NCI-H446 treated with DMSO at 0.1 percent for 48 hours (cell line): ENCODE measurements at regions not wholly inside any gene's neighbourhood (a gene's known extent, or its start where the extent isn't known, plus 50 kb on each side); places are given as distances from the start of the nearest gene placed in this dataset.

Source experiments
- DNase-seq: peaks from one replicate; lab custom pipeline; 2025; lab: John Stamatoyannopoulos, UW

- no peak for DNase-seq
These were observed 75.2 kb upstream of the ADGRF1 start for GRCh38 chr6:47117314-47117713.

GRCh38 chr6:47116606-47117005 lies 74.5 kb upstream of the ADGRF1 start:
- no peak for DNase-seq

- DNase-seq, result no peak
These were observed 74.0 kb upstream of the ADGRF1 start for GRCh38 chr6:47116086-47116485.

DNA sequence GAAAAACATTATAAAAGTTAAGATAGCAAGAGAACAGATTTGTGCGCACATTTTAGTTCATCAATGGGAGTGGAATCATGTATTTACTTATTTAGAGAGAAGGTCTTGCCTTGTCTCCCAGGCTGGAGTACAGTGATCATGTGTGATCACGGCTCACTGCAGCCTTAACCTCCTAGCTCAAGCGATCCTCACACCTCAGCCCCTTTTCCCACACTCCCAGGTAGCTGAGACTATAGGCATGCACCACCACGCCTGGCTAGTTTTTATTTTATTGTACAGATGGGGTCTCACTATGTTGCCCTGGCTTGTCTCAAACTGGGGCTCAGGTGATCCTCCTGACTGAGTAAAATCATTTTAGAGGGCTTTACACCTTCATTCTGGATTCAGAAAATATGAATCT lies 72.3 kb upstream of the ADGRF1 start:
- DNase-seq, result no peak

DNA sequence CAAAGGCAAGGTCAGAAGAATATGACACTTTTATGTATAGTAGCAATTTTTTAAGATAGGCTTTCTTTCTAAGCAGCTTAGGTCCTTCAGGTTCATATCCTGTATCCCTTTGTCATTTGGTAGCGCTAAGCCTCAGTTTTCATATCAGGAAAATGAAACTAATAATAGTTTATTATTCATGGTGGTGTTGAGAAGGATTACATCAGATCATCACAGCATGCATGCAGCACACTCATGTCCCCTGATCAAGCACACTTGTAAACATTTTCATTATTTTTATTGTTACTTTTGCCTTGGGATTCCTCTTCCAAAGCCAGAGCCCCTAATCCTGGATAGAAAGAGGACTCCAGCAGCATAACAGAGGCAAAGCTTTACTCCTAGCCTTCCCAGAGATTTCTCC lies 70.2 kb upstream of the ADGRF1 start:
- DNase-seq, result no peak

- DNase-seq, result no peak
These were observed 69.6 kb upstream of the ADGRF1 start for GRCh38 chr6:47111685-47112084.

- no peak for DNase-seq
These were observed 67.1 kb upstream of the ADGRF1 start for GRCh38 chr6:47109281-47109680.

DNA sequence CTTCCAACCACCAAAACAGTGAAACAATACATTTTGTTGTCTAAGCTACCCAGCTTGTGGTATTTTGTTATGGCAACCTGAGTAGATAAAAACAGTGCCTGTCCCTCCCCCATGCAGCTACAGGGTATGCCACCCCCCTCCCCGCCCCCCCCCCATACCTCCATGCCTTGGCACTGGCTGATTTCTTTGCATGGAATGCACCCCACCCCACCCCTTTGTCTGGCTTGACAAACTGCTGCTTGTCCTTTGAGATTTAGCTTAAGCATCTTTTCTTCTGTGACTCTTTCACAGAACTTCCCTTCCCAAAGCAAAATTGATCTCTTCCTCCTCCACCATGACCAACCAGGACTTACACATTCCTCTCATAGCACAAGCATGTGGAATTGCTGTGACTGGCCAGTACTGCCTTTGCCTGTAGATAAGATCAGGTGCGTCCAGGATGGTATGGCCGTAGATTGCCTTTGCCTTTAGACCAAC lies 64.6 kb upstream of the ADGRF1 start:
- no peak for DNase-seq

DNA sequence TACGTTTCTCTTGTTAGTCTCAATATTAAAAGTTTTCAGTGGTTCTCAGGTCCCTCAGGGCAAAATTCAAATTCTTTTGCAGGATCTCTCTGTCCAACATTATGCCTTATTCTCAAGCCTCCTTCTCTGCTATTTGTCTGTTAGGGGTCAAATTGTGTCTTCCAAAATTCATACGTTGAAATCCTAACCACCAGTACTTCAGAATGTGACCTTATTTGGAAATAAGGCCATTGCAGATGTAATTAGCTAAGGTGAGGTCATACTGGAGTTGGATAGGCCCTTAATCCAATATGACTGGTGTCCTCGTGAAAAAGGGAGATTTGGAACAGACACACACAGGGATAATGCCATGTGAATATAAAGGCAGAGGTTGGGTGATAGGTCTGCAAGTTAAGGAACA lies 64.1 kb upstream of the ADGRF1 start:
- no peak for DNase-seq

DNA sequence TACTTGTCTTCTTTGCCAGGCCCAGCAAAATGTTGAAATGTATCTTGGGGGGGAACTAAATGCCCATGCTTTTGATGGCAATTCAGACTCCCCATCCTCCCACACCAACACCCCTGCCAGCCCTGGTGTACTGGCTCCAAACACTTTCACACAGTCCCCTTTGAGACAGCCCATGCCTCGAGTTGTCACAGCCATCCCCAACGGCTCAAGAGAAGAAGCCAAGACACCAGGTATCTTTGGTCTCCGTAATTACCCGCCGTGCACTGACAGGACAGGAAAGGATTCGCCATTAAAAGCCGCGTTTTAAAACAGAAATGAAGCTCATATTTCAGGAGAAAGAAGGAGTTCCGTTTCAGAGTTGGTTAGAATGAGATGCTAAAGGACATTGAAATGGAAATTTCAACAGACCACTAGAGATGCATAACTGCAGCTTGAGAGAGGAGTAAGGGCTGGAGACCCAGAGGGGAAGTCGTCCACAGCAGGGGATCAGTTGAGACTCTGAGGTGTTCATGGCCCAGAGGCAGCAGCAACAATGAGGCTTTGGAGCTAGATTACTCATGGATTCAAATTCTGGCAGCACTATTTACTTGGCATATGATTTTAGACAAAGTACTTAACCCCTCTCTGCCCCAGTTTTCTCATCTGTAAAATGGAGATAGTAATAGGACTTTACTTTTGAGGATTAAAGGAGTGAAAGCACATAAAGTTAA lies 63.5 kb upstream of the ADGRF1 start:
- DNase-seq, result no peak

DNA sequence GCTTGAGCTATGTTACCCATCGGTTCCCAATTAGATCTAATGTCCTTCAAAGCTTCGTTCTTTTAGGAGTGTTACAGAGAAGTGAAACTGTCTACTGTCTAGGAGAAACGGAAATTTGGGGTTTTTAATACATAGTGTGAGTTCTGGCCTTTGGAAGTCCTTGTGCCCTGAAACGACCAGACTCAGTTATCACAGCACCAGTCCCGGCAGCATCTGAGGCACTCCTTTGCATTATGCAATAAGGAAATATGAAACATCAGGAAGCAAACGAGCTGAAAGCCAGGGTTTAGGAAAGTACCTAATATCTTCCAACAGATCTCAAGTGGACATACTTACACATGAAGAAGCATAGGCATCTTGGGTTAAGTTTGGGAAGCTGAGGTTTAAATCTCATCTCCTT lies 61.8 kb upstream of the ADGRF1 start:
- no peak for DNase-seq

DNA sequence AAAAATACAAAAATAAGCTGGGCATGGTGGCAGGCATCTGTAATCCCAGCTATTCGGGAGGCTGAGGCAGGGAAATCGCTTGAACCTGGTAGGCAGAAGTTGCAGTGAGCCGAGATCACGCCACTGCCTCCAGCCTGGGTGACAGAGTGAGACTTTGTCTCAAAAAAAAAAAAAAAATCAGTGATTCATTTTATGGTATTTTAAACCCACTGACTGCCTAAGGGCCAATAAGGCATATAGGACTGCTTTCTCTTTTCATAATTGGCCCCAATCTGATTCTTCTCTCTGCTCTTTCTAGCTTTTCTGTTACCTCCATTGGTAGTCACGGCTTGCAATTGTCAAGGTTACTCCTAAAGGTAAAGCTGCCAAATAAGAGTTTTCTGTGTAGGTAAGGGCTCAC lies 60.2 kb upstream of the ADGRF1 start:
- no peak for DNase-seq

DNA sequence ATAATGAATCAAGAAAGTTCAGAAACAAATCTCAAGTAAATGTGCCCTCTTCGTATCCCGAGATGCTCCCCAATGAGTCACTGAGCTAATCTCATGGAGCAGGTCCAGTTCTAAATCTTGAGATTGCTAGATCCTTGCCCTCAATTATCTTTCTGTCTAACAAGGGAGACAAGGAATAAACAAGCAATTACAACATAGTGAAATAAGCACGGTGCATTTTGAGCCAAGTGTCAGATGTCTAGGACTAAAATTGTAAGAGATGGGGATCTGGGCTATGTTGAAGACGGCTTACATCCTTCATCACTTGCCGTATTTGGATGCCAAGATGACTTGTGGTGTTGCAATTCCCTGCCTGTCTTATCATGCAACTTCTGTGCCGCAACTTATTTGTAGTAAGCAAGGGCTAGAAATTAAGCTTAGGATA lies 56.5 kb upstream of the ADGRF1 start:
- DNase-seq, result no peak

DNA sequence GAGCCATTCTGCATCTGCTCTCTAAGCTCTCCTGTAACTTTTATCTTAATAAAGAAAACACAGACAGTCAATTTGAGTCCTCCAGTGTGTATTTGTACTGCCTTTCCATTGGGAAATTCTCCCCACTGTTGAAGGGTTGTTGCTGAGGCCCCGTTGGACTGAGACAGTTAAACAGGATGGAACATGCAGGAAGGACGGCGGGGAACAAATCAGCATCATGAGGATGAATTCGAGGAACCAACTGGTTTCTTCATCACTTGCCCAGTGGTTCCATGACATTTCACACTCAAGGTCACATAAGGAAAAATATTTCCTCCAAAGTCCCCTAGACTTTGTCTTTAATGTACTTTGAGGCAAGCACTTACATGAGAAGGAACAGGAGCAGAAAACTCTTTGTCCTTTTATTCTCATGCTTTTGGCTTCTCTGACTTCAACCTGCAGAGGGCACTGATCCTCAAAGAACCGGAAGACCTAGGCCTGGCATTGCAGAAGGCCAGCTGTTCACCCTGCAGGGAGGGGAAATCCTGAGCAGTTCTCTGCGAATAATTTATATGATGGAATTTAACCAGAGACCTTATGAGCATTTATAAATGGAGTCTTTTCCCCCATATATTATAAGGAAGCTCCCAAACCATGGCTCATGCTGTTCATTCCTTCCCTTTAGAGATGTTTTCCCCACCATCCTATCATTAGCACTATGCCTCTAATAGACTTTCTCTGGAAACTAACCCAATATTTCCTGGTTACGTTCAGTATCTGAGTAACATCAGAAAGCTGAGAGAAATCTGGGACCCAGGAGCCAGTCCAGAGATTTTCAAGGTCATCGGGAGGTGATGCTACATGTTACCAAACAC lies 55.2 kb upstream of the ADGRF1 start:
- DNase-seq, result peak; percentile 21

- DNase-seq, result no peak
These were observed 54.2 kb upstream of the ADGRF1 start for GRCh38 chr6:47096211-47096895.

DNA sequence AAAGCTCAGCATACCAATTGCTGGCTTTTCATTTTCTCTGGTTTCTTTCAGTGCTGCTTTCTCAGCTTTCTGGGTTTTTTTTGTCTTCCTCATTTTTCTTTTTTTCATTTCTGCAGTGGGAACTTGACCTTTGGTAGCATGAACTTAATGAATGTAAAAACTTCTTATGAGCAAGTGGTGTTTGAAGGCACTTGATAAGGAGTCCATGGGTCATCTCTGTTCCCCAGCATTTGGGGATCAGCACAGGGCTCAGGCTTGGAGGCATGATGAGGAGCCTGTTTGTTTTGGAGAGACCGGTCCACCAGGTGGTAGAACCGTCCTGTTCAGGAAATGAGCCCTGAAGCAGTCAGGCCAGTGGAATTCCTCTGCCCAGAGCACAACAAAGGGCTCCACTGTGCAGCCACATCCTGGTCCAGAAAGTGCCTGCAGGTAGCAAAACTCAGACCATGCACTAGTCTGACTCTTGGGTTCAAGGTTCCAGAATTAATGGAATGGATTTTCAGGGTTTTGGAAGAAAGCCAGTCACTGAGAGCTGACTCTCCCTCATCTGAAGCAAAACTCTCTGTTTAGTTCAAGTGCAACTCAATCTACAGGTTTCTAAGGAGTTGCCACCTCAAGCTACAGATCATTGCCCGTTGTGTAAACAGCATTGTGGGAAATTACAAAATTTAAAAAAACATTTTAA lies 52.3 kb upstream of the ADGRF1 start:
- no peak for DNase-seq

- no peak for DNase-seq
These were observed 51.0 kb upstream of the ADGRF1 start for GRCh38 chr6:47093169-47093568.

DNA sequence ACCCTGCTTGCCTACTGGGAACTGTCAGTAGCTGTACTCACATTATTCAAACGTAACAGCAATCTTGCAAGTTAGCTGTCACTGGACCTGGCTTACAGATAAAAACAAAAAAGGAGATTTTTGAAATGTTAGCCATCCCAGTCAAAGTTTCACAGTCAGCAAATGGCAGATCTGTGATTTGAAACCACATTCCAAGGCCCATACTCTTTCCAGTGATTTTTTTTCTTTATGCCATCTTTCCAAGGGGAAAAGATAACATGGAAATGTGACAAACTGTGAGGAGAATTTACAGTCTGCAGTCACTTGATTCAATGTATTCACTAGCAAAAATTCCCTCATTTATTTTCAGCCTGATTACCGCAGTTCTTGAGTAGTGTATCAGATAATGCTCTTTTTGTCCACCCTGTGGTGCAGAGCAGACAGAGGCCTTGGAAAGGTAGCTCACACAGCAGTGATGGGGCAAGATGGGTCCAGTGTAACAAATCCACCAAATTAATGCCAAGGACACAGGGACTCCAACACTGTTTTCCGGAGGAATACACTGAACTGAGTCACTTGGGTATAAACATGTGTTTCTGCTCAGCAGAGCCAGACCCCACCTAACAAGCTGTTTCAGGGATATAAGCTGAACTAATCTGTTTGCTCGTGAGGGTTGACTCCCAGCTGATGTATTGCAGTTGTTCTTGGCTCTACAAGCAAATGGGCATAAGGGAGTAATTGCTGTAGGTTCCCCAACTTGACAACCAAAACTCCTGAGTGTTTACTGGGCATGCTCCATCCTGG lies 49.9 kb upstream of the ADGRF1 start:
- no peak for DNase-seq
